ENCODE measurements at regions not wholly inside any gene's neighbourhood (a gene's known extent, or its start where the extent isn't known, plus 50 kb on each side); places are given as distances from the start of the nearest gene placed in this dataset.

GRCh38 chr10:131004276-131004675 lies 307.2 kb downstream of the TCERG1L start:
- intact Hi-C loops (cut with micrococcal nuclease), result no loop called here
- no peaks in the 10 kb centered on the region for H3K9me3 ChIP-seq (ENCODE audit: control insufficient read depth in 1 of 2, low read length in 2 of 2)
- DNase-seq, result no peak
- Mint-ChIP-seq H3K4me1 (no peaks in the 10 kb centered on the region), H3K4me3 (no peak overlapping the region), H3K27me3 (peaks cover 0 to 2% of the 10 kb centered on the region in 2 donors), H3K9me3 (peaks cover 0 to 4% (median under 1%) of the 10 kb centered on the region in 8 donors), H3K27ac (no peak overlapping the region), H3K36me3 (no peaks in the 10 kb centered on the region)
- no peaks in the 10 kb centered on the region for H3K36me3 ChIP-seq (ENCODE audit: insufficient read depth, low read length)
- H3K4me3 ChIP-seq (ENCODE audit: low read length in 2 of 2), result no peak overlapping the region
- H3K27ac ChIP-seq (ENCODE audit: low read depth, low read length), result no peak overlapping the region
- POLR2A ChIA-PET (ENCODE audit: partially characterized antibody), result no interaction called here
- CTCF ChIA-PET (ENCODE audit: partially characterized antibody), result no interaction called here
- H3K27me3 ChIP-seq (ENCODE audit: insufficient read depth, low read length), result no peaks in the 10 kb centered on the region
- H3K4me1 ChIP-seq (ENCODE audit: insufficient read depth, low read length), result no peaks in the 10 kb centered on the region

DNA sequence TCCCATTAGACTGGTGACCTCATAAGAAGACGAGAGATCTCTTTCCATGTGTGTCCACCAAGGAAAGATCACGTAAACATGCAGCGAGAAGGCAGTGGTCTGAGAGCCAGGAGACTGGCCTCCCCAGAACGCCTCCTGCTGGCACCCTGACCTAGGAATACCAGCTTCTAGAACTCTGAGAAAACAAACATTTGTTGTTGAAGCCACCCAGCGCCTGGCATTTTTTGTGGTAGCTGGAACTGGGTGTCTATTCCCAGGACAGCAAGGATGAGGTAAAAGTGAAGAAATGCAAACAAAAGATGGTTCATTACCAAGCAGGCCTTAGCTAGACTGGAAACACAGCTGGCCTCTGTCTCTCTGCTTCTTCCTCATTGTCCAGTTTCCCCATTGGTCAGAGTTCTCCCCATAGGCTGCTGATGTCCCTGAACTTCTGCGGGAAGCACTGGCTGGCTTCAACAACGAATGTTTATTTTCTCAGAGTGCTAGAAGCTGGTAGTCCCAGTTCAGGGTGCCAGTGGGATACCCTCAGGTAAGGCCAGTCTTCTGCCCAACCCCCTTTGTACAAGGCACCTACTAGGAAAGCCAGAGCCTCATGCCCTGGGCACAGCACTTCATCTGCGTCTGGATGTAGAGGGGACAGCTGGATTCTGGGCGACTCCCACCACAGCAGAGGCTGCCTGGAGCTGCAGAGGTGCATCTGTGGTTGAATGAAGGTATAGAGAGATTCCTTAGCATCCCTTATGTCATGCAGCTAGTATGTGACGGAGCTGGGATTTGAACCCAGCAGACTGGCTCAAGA lies 304.9 kb downstream of the TCERG1L start:
- CTCF ChIA-PET (ENCODE audit: partially characterized antibody), result no interaction called here
- Mint-ChIP-seq H3K36me3 (no peaks in the 10 kb centered on the region), H3K27ac (no peak overlapping the region), H3K27me3 (peaks cover 0 to 2% of the 10 kb centered on the region in 2 donors), H3K9me3 (peaks cover 0 to 4% (median 0%) of the 10 kb centered on the region in 8 donors), H3K4me1 (no peaks in the 10 kb centered on the region), H3K4me3 (no peak overlapping the region)
- Histone ChIP-seq H3K4me1 (ENCODE audit: insufficient read depth, low read length) (no peaks in the 10 kb centered on the region), H3K27ac (ENCODE audit: low read depth, low read length) (no peak overlapping the region), H3K4me3 (ENCODE audit: low read length in 2 of 2) (no peak overlapping the region), H3K27me3 (ENCODE audit: insufficient read depth, low read length) (no peaks in the 10 kb centered on the region), H3K9me3 (ENCODE audit: control insufficient read depth in 1 of 2, low read length in 2 of 2) (no peaks in the 10 kb centered on the region), H3K36me3 (ENCODE audit: insufficient read depth, low read length) (no peaks in the 10 kb centered on the region)
- intact Hi-C loops (cut with micrococcal nuclease), result no loop called here
- POLR2A ChIA-PET (ENCODE audit: partially characterized antibody), result no interaction called here
- no peak for DNase-seq

DNA sequence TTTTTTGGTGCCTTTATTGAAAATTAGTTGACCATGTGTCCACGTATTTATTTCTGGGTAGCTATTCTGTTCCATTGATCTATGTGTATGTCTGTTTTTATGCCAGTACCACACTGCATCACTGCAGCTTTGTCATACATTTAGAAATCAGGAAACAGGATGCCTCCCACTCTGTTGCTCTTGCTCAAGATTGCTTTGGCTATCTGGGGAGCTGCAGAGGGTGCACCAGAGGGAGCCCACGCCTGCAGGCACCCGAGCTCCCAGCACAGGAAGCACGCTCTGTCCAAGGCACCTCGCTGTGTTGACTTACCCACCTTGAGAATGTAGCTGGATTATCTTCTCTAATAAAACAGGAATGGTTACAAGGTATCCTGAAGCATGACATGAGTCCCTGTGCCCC lies 301.7 kb downstream of the TCERG1L start:
- H3K36me3 ChIP-seq (ENCODE audit: insufficient read depth, low read length), result no peaks in the 10 kb centered on the region
- CTCF ChIA-PET (ENCODE audit: partially characterized antibody), result no interaction called here
- no peak overlapping the region for H3K4me3 Mint-ChIP-seq
- POLR2A ChIA-PET (ENCODE audit: partially characterized antibody), result no interaction called here
- H3K27ac ChIP-seq (ENCODE audit: low read depth, low read length), result no peak overlapping the region
- H3K4me1 ChIP-seq (ENCODE audit: insufficient read depth, low read length), result no peaks in the 10 kb centered on the region
- peaks cover 0 to 2% of the 10 kb centered on the region in 2 donors for H3K27me3 Mint-ChIP-seq
- peaks cover 0 to 2% (median 0%) of the 10 kb centered on the region in 8 donors for H3K9me3 Mint-ChIP-seq
- no peaks in the 10 kb centered on the region for H3K4me1 Mint-ChIP-seq
- H3K27ac Mint-ChIP-seq, result no peak overlapping the region
- no peak overlapping the region for H3K4me3 ChIP-seq (ENCODE audit: low read length in 2 of 2)
- DNase-seq, result no peak
- no peaks in the 10 kb centered on the region for H3K9me3 ChIP-seq (ENCODE audit: control insufficient read depth in 1 of 2, low read length in 2 of 2)
- no peaks in the 10 kb centered on the region for H3K36me3 Mint-ChIP-seq
- H3K27me3 ChIP-seq (ENCODE audit: insufficient read depth, low read length), result no peaks in the 10 kb centered on the region
- intact Hi-C loops (cut with micrococcal nuclease), result no loop called here

DNA sequence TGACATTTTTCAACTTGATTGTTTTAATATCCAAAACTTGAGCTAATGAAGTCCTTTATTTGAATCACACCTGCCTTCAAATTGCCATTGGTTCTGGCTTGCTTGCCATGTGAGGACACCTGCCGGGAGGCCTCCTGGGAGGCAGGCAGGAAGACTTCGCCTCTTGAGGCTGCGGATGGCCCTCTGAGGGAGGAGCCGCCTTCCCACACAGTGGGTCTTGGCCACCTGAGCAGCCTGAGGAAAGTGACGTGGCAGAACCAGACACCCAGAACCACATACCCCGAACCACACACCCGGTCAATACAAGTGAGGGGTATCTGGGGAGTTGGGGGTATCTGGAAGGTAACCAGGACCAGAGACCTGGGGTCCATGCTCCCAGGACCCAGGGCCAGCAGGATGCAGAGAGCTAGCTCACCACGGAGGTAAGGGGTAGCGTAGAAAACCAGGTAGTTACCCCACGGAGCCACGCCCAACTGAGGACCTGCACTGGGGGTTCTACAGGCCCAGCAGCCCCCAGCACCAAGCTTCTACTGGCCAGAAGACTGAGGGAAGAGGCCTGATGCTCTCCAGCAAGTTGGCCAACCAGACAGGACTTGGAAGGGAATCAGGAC lies 300.5 kb downstream of the TCERG1L start:
- Mint-ChIP-seq H3K36me3 (no peaks in the 10 kb centered on the region), H3K4me1 (no peaks in the 10 kb centered on the region), H3K27me3 (no peaks in the 10 kb centered on the region), H3K27ac (no peak overlapping the region), H3K4me3 (no peak overlapping the region), H3K9me3 (no peaks in the 10 kb centered on the region)
- Histone ChIP-seq H3K4me1 (ENCODE audit: insufficient read depth, low read length) (no peaks in the 10 kb centered on the region), H3K27me3 (ENCODE audit: insufficient read depth, low read length) (no peaks in the 10 kb centered on the region), H3K36me3 (ENCODE audit: insufficient read depth, low read length) (no peaks in the 10 kb centered on the region), H3K4me3 (ENCODE audit: low read length in 2 of 2) (no peak overlapping the region), H3K9me3 (ENCODE audit: control insufficient read depth in 1 of 2, low read length in 2 of 2) (no peaks in the 10 kb centered on the region), H3K27ac (ENCODE audit: low read depth, low read length) (no peak overlapping the region)
- ChIA-PET POLR2A (ENCODE audit: partially characterized antibody) (no interaction called here), CTCF (ENCODE audit: partially characterized antibody) (no interaction called here)
- no peak for DNase-seq
- intact Hi-C loops (cut with micrococcal nuclease), result no loop called here

DNA sequence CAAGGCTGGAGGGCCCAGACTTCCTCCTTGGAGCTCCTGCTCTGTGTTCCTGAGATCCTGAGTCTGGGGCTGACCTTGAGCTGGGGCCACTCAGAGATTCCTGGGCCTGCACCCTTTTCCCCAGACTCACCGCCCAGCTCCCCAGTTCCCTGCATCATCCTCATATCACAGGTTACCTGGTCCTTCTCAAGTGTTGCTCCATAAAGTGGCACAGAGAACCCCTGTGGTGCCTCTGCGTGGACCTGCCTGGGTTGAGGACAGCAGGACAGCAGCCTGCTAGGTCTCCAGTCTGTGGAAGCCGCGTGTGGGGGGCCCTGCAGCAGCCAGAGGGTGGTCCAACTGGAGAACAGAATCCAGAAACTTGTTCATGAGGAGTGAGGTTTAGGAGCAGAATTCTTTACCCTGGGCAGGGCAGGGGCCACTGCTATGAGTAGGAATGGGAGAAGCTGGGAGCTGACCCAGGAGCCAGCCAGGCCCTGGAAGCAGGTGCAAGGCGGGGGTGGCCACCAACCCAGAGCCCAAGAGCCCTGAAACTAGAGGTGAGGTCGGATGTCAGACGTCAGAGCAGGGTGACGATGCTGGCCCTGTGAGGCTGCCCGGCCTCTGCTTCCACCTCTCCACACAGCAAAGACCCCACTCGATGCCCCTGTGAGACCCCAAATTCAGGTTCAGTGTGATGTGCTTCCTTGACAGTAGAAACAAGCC lies 299.4 kb downstream of the TCERG1L start:
- Mint-ChIP-seq H3K27me3 (no peaks in the 10 kb centered on the region), H3K36me3 (no peaks in the 10 kb centered on the region), H3K9me3 (no peaks in the 10 kb centered on the region), H3K4me1 (no peaks in the 10 kb centered on the region), H3K4me3 (no peak overlapping the region), H3K27ac (no peak overlapping the region)
- DNase-seq, result no peak
- H3K4me3 ChIP-seq (ENCODE audit: low read length in 2 of 2), result no peak overlapping the region
- no peaks in the 10 kb centered on the region for H3K9me3 ChIP-seq (ENCODE audit: control insufficient read depth in 1 of 2, low read length in 2 of 2)
- no peaks in the 10 kb centered on the region for H3K36me3 ChIP-seq (ENCODE audit: insufficient read depth, low read length)
- ChIA-PET CTCF (ENCODE audit: partially characterized antibody) (no interaction called here), POLR2A (ENCODE audit: partially characterized antibody) (no interaction called here)
- H3K4me1 ChIP-seq (ENCODE audit: insufficient read depth, low read length), result no peaks in the 10 kb centered on the region
- intact Hi-C loops (cut with micrococcal nuclease), result no loop called here
- H3K27me3 ChIP-seq (ENCODE audit: insufficient read depth, low read length), result no peaks in the 10 kb centered on the region
- H3K27ac ChIP-seq (ENCODE audit: low read depth, low read length), result no peak overlapping the region

DNA sequence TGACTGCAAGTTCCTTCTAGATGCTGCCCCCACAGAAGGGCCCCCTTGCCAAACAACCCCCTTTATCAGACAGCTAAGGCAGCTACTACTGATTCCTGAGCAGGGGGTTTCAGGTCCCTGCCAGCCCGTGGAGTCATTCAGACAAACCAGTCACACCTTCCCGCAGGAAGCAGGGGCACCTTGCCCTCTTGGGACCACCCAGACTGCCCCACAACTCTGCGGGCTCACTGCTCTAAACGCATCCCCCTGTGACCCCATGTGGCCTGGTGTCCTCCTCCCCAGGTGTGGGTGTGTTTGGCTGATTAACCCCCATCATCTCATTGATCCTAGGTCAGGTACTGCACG lies 298.9 kb downstream of the TCERG1L start:
- Histone ChIP-seq H3K27ac (ENCODE audit: low read depth, low read length) (no peak overlapping the region), H3K36me3 (ENCODE audit: insufficient read depth, low read length) (no peaks in the 10 kb centered on the region), H3K4me1 (ENCODE audit: insufficient read depth, low read length) (no peaks in the 10 kb centered on the region), H3K9me3 (ENCODE audit: control insufficient read depth in 1 of 2, low read length in 2 of 2) (no peaks in the 10 kb centered on the region), H3K27me3 (ENCODE audit: insufficient read depth, low read length) (no peaks in the 10 kb centered on the region), H3K4me3 (ENCODE audit: low read length in 2 of 2) (no peak overlapping the region)
- Mint-ChIP-seq H3K4me3 (no peak overlapping the region), H3K4me1 (no peaks in the 10 kb centered on the region), H3K27ac (no peak overlapping the region), H3K27me3 (no peaks in the 10 kb centered on the region), H3K9me3 (no peaks in the 10 kb centered on the region), H3K36me3 (no peaks in the 10 kb centered on the region)
- ChIA-PET POLR2A (ENCODE audit: partially characterized antibody) (no interaction called here), CTCF (ENCODE audit: partially characterized antibody) (no interaction called here)
- DNase-seq, result no peak
- intact Hi-C loops (cut with micrococcal nuclease), result no loop called here

- no peaks in the 10 kb centered on the region for H3K36me3 Mint-ChIP-seq
- H3K27me3 Mint-ChIP-seq, result no peaks in the 10 kb centered on the region
- intact Hi-C loops (cut with micrococcal nuclease), result no loop called here
- no peak overlapping the region for H3K4me3 ChIP-seq (ENCODE audit: low read length in 2 of 2)
- no peaks in the 10 kb centered on the region for H3K9me3 Mint-ChIP-seq
- CTCF ChIA-PET (ENCODE audit: partially characterized antibody), result no interaction called here
- H3K27me3 ChIP-seq (ENCODE audit: insufficient read depth, low read length), result no peaks in the 10 kb centered on the region
- H3K27ac ChIP-seq (ENCODE audit: low read depth, low read length), result no peak overlapping the region
- POLR2A ChIA-PET (ENCODE audit: partially characterized antibody), result no interaction called here
- H3K4me1 Mint-ChIP-seq, result no peaks in the 10 kb centered on the region
- no peaks in the 10 kb centered on the region for H3K36me3 ChIP-seq (ENCODE audit: insufficient read depth, low read length)
- H3K4me3 Mint-ChIP-seq, result no peak overlapping the region
- no peak overlapping the region for H3K27ac Mint-ChIP-seq
- H3K4me1 ChIP-seq (ENCODE audit: insufficient read depth, low read length), result no peaks in the 10 kb centered on the region
- no peak for DNase-seq
- H3K9me3 ChIP-seq (ENCODE audit: control insufficient read depth in 1 of 2, low read length in 2 of 2), result no peaks in the 10 kb centered on the region
Measured at GRCh38 chr10:131013281-131013912, 298.1 kb downstream of the TCERG1L start.

Data from CD4-positive, alpha-beta memory T cell (primary cell).